DMS153 (cell line): ENCODE measurements at regions not wholly inside any gene's neighbourhood (a gene's known extent, or its start where the extent isn't known, plus 50 kb on each side); places are given as distances from the start of the nearest gene placed in this dataset.

Experiments
- DNase-seq: peaks from one replicate; lab custom pipeline; 2025; lab: John Stamatoyannopoulos, UW

GRCh38 chr5:175579742-175580432, 78.0 kb upstream of the HRH2 start:
- DNase-seq: no peak

GRCh38 chr5:175582697-175583096, 75.2 kb upstream of the HRH2 start:
- DNase-seq: no peak

- DNase-seq: no peak
These were observed 72.3 kb upstream of the HRH2 start for GRCh38 chr5:175585567-175585966.

- no peak for DNase-seq
These were observed 69.0 kb upstream of the HRH2 start for GRCh38 chr5:175588709-175589429.

- no peak for DNase-seq
These were observed 68.2 kb upstream of the HRH2 start for GRCh38 chr5:175589714-175590113.

GRCh38 chr5:175590471-175590881, 67.4 kb upstream of the HRH2 start:
- no peak for DNase-seq

GRCh38 chr5:175591293-175591692, 66.6 kb upstream of the HRH2 start:
- no peak for DNase-seq

GRCh38 chr5:175593794-175594193, 64.1 kb upstream of the HRH2 start:
- no peak for DNase-seq

- no peak for DNase-seq
These were observed 62.0 kb upstream of the HRH2 start for GRCh38 chr5:175595905-175596304.

GRCh38 chr5:175596761-175597189, 61.1 kb upstream of the HRH2 start:
- no peak for DNase-seq

- DNase-seq: peak; percentile 8
These were observed 60.2 kb upstream of the HRH2 start for GRCh38 chr5:175597718-175598117.

- no peak for DNase-seq
These were observed 59.1 kb upstream of the HRH2 start for GRCh38 chr5:175598774-175599173.

GRCh38 chr5:175599210-175599609, 58.7 kb upstream of the HRH2 start:
- DNase-seq: no peak

GRCh38 chr5:175603987-175604739, 53.7 kb upstream of the HRH2 start:
- no peak for DNase-seq

- DNase-seq: no peak
These were observed 51.5 kb upstream of the HRH2 start for GRCh38 chr5:175606409-175606808.
